Psoas muscle (tissue), 7 donors: ENCODE measurements at regions not wholly inside any gene's neighbourhood (a gene's known extent, or its start where the extent isn't known, plus 50 kb on each side); places are given as distances from the start of the nearest gene placed in this dataset.

Experiments
- ATAC-seq, 4 donors: fragments of 200-7000 bp; cut with Tn5 transposase; one replicate each; pipeline ENCODE4 v1.9.1; 2020; ENCODE audit warnings: moderate library complexity in 3 of 4, mild to moderate bottlenecking in 2 of 4
- DNase-seq, 2 donors: peaks; one replicate each; pipeline ENCODE4 v3.0.0-alpha.2; 2020
- H3K27ac ChIP-seq: fragments of 200-600 bp; one replicate; pipeline ENCODE4 v1.8.0; 2022
- H3K27me3 ChIP-seq, 3 donors: fragments of 200-600 bp in 1 of 3; one replicate each; pipeline versions ENCODE4 v1.6.1 to v1.8.0; 2013 to 2022; ENCODE audit warnings: low read length in 2 of 3, mild to moderate bottlenecking in 2 of 3, moderate library complexity in 1 of 3; ENCODE audit not compliant: insufficient read depth in 3 of 3
- H3K36me3 ChIP-seq, 2 donors: fragments of 200-600 bp in 1 of 2; one replicate each; pipeline versions ENCODE4 v1.6.1 to v1.8.0; 2013 to 2022; ENCODE audit warnings: low read depth in 1 of 2, mild to moderate bottlenecking in 1 of 2, moderate library complexity in 1 of 2; ENCODE audit not compliant: insufficient read depth in 1 of 2
- H3K4me1 ChIP-seq: fragments of 200-600 bp; one replicate; pipeline ENCODE4 v1.8.0; 2022
- H3K4me3 ChIP-seq: fragments of 200-600 bp; one replicate; pipeline ENCODE4 v1.8.0; 2022; ENCODE audit warnings: mild to moderate bottlenecking
- H3K9me3 ChIP-seq: fragments of 200-600 bp; one replicate; pipeline ENCODE4 v1.8.0; 2022
- CTCF ChIP-seq: fragments of 200-600 bp; IDR thresholded peaks from one replicate; pipeline ENCODE4 v1.8.0; 2022; ENCODE audit warnings: antibody characterized with exemption
- WGBS, 3 donors: extraction: QIAGEN DNeasy Blood & Tissue Kit; methylation state at CpG; one replicate each; pipeline versions ENCODE4 v1.1.6 to v1.1.7; 2013; 5-methylcytosine and 5-hydroxymethylcytosine counted together
- intact Hi-C, 2 donors: fragments of 100-400 bp; cut with DNase I; formaldehyde crosslinking; loops; one replicate each; pipeline versions ENCODE4 v1.11.0 to v1.14.2; 2022
- donor health status: healthy with polysubstance abuse.
- donor health status: DM: no; HTN: no; CAD: no; lungs with moderate emphysema.
- donor health status: Bipolar disorder and iron deficiency.
- donor health status: healthy.
- donor health status: DM: yes; HTN: yes; CAD: no.
- donor health status: DM: no; HTN: no; CAD: no.
- donor health status: DM: yes; HTN: yes; CAD: no.

- Histone ChIP-seq H3K4me1 (no peaks in the 10 kb centered on the region), H3K27me3 (no peaks in the 10 kb centered on the region), H3K27ac (no peak overlapping the region), H3K4me3 (no peak overlapping the region), H3K9me3 (no peaks in the 10 kb centered on the region), H3K36me3 (no peaks in the 10 kb centered on the region)
- TF ChIP-seq CTCF, result no peak
- intact Hi-C loops, result loop anchor here in 1 of 2 donors (10.0 kb wide), 2 partner anchors 152 to 352 kb away; no protein-coding TSS in a partner anchor
- DNase-seq, result no peak
- WGBS, 3 donors, result 54 to 65% (median 63%) methylated on average over 5 of the region's 5 CpGs
- no peak for ATAC-seq
Measured at GRCh38 chr11:42772886-42773285, 538.9 kb upstream of the API5 start.

GRCh38 chr11:42773729-42774128 is 538.1 kb upstream of the API5 start:
- intact Hi-C loops, result loop anchor here in 1 of 2 donors (10.0 kb wide), 2 partner anchors 151 to 351 kb away; no protein-coding TSS in a partner anchor
- Histone ChIP-seq H3K9me3 (no peaks in the 10 kb centered on the region), H3K4me3 (no peak overlapping the region), H3K27me3 (no peaks in the 10 kb centered on the region), H3K27ac (no peak overlapping the region), H3K36me3 (no peaks in the 10 kb centered on the region), H3K4me1 (no peaks in the 10 kb centered on the region)
- no peak for ATAC-seq
- 59 to 69% (median 63%) methylated on average over 5 of the region's 5 CpGs for WGBS, 3 donors
- DNase-seq, result no peak
- TF ChIP-seq CTCF, result no peak

- no peak for DNase-seq
- intact Hi-C loops, result loop anchor here in 1 of 2 donors (10.0 kb wide), 2 partner anchors 150 to 350 kb away; no protein-coding TSS in a partner anchor
- H3K36me3 ChIP-seq, result no peaks in the 10 kb centered on the region
- no peak overlapping the region for H3K4me3 ChIP-seq
- H3K27ac ChIP-seq, result no peak overlapping the region
- ATAC-seq, result no peak
- H3K27me3 ChIP-seq, result no peaks in the 10 kb centered on the region
- no peaks in the 10 kb centered on the region for H3K9me3 ChIP-seq
- TF ChIP-seq CTCF, result no peak
- 10 to 20% (median 15%) methylated on average over 1 of the region's 1 CpG for WGBS, 3 donors
- H3K4me1 ChIP-seq, result no peaks in the 10 kb centered on the region
Measured at GRCh38 chr11:42774567-42774966, 537.2 kb upstream of the API5 start.

GRCh38 chr11:42777776-42778175 is 534.0 kb upstream of the API5 start:
- intact Hi-C loops, result loop anchor here in 1 of 2 donors (10.0 kb wide), 2 partner anchors 147 to 347 kb away; no protein-coding TSS in a partner anchor
- H3K36me3 ChIP-seq, result no peaks in the 10 kb centered on the region
- DNase-seq (no peak), ATAC-seq (no peak)
- no peak overlapping the region for H3K27ac ChIP-seq
- WGBS, 3 donors, result 88 to 91% (median 91%) methylated on average over 4 of the region's 4 CpGs
- H3K4me1 ChIP-seq, result no peaks in the 10 kb centered on the region
- no peak for TF ChIP-seq CTCF
- no peaks in the 10 kb centered on the region for H3K9me3 ChIP-seq
- H3K4me3 ChIP-seq, result no peak overlapping the region
- no peaks in the 10 kb centered on the region for H3K27me3 ChIP-seq

GRCh38 chr11:42778193-42778592 is 533.6 kb upstream of the API5 start:
- WGBS, 3 donors, result 63 to 75% (median 68%) methylated on average over 1 of the region's 1 CpG
- Histone ChIP-seq H3K4me1 (no peaks in the 10 kb centered on the region), H3K27ac (no peak overlapping the region), H3K27me3 (no peaks in the 10 kb centered on the region), H3K4me3 (no peak overlapping the region), H3K9me3 (no peaks in the 10 kb centered on the region), H3K36me3 (no peaks in the 10 kb centered on the region)
- DNase-seq (no peak), ATAC-seq (no peak)
- TF ChIP-seq CTCF, result no peak
- intact Hi-C loops, result loop anchor here in 1 of 2 donors (10.0 kb wide), 2 partner anchors 147 to 347 kb away; no protein-coding TSS in a partner anchor
